Activated naive CD4-positive, alpha-beta T cell treated with anti-CD3 and anti-CD28 coated beads for 36 hours (primary cell): ENCODE measurements at regions not wholly inside any gene's neighbourhood (a gene's known extent, or its start where the extent isn't known, plus 50 kb on each side); places are given as distances from the start of the nearest gene placed in this dataset.
"Not testable (repeated sequence)": the region's sequence is repeated elsewhere in the genome, so short reads cannot be mapped to it uniquely, and the experiment has no call there.

Source experiments
- CTCF ChIA-PET: fragments of 350-600 bp; sonication (Branson Sonifier 250); formaldehyde crosslinking; loops from one replicate; lab custom pipeline; 2021; ENCODE audit warnings: antibody characterized with exemption; lab: Charles Lee
- DNase-seq: peaks from one replicate; pipeline ENCODE4 v3.0.0-alpha.2; 2020
- H3K27ac Mint-ChIP-seq: one replicate; pipeline ENCODE4 v1.8.0; 2021; ENCODE audit warnings: mild to moderate bottlenecking, mixed read lengths
- H3K27me3 Mint-ChIP-seq: one replicate; pipeline ENCODE4 v1.8.0; 2021; ENCODE audit warnings: low read depth, mixed read lengths
- H3K36me3 Mint-ChIP-seq: one replicate; pipeline ENCODE4 v1.8.0; 2021; ENCODE audit warnings: low read depth, mixed read lengths
- H3K4me1 Mint-ChIP-seq: one replicate; pipeline ENCODE4 v1.8.0; 2021; ENCODE audit warnings: low read depth, mixed read lengths
- H3K4me3 Mint-ChIP-seq: one replicate; pipeline ENCODE4 v1.8.0; 2021; ENCODE audit warnings: mild to moderate bottlenecking, moderate library complexity, mixed read lengths
- H3K9me3 Mint-ChIP-seq: one replicate; pipeline ENCODE4 v1.8.0; 2021; ENCODE audit warnings: mixed read lengths
- intact Hi-C: fragments of 100-400 bp; cut with micrococcal nuclease; formaldehyde crosslinking; loops from one replicate; pipeline ENCODE4 v1.15.1; 2023

DNA sequence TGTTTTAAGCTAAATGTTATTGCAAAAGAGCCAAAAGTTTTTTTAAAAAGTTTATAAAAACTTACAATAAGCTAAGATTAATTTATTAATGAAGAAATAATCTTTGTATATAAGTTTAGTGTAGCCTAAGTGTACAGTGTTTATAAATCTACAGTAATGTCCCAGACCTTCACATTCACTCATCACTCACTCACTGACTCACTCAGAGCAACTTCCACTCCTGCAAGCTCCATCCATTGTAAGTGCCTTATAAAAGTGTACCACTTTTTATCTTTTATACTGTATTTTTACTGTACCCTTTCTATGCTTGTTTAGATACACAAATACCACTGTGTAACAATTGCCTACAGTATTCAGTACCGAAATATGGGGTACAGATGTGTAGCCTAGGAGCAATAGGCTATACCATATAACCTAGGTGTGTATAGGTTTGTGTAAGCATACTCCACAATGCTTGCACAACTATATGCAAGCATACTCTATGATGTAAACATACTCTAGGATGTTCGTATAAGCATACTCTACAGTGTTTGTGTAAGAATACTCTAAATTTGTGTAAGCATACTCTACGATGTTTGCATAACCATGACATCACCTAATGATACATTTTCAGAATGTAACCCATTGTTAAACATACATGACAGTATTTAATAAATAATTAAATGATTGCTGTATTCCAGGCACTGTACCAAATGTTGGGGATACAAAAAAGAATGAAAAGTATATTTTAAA, 953.0 kb downstream of the KCNA4 start:
- CTCF ChIA-PET = no interaction called here
- Mint-ChIP-seq H3K4me3 (no peak overlapping the region), H3K27me3 (no peaks in the 10 kb centered on the region), H3K36me3 (no peaks in the 10 kb centered on the region), H3K27ac (no peak overlapping the region), H3K4me1 (no peaks in the 10 kb centered on the region), H3K9me3 (peaks cover 11% of the 10 kb centered on the region)
- intact Hi-C loops = no loop called here
- DNase-seq = no peak

- no peak for DNase-seq
- CTCF ChIA-PET = no interaction called here
- H3K4me1 Mint-ChIP-seq = no peaks in the 10 kb centered on the region
- intact Hi-C loops = no loop called here
- no peak overlapping the region for H3K4me3 Mint-ChIP-seq
- H3K36me3 Mint-ChIP-seq = no peaks in the 10 kb centered on the region
- no peaks in the 10 kb centered on the region for H3K27me3 Mint-ChIP-seq
- H3K9me3 Mint-ChIP-seq = peaks cover 2% of the 10 kb centered on the region
- H3K27ac Mint-ChIP-seq = no peak overlapping the region
Measured at GRCh38 chr11:29061452-29061851, 953.3 kb downstream of the METTL15 start.

DNA sequence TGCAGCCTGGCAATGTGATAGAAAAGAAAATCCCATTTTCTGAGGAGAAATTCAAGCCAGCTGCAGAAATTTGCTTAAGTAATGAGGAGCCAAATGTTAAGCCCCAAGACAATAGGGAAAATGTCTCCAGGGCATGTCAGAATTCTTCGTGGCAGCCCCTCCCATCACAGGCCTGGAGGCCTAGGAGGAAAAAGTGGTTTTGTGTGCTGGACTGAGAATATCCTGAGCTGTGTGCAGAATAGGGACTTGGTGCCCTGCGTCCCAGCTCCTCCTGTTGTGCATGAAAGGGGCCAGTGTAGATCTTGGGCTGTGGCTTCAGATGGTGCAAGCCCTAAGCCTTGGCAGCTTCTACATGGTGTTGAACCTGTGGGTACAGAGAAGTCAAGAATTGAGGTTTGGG, 948.3 kb downstream of the METTL15 start:
- H3K27me3 Mint-ChIP-seq, intact Hi-C loops, H3K27ac Mint-ChIP-seq, H3K4me1 Mint-ChIP-seq, CTCF ChIA-PET, H3K4me3 Mint-ChIP-seq, H3K9me3 Mint-ChIP-seq, H3K36me3 Mint-ChIP-seq, DNase-seq: not testable (repeated sequence)

GRCh38 chr11:29051935-29052334, 943.7 kb downstream of the METTL15 start:
- intact Hi-C loops = no loop called here
- no peak overlapping the region for H3K27ac Mint-ChIP-seq
- CTCF ChIA-PET = no interaction called here
- H3K4me1 Mint-ChIP-seq = no peaks in the 10 kb centered on the region
- H3K9me3 Mint-ChIP-seq = peaks cover 17% of the 10 kb centered on the region
- peaks cover 1% of the 10 kb centered on the region for H3K36me3 Mint-ChIP-seq
- no peak for DNase-seq
- no peak overlapping the region for H3K4me3 Mint-ChIP-seq
- H3K27me3 Mint-ChIP-seq = no peaks in the 10 kb centered on the region

DNA sequence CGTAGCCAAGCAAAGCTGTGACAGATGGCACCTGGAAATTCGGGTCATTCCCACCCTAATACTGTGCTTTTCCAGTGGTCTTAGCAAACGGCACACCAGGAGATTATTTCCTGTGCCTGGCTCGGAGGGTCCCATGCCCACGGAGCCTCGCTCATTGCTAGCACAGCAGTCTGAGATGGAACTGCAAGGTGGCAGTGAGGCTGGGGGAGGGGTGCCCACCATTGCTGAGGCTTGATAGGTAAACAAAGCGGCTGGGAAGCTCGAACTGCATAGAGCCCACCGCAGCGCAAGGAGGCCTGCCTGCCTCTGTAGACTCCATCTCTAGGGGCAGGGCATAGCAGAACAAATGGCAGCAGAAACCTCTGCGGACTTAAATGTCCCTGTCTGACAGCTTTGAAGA, 942.8 kb downstream of the METTL15 start:
- intact Hi-C loops, H3K4me3 Mint-ChIP-seq, H3K4me1 Mint-ChIP-seq, CTCF ChIA-PET, DNase-seq, H3K27me3 Mint-ChIP-seq, H3K36me3 Mint-ChIP-seq, H3K27ac Mint-ChIP-seq: not testable (repeated sequence)
- H3K9me3 Mint-ChIP-seq = peaks cover 15% of the 10 kb centered on the region

DNA sequence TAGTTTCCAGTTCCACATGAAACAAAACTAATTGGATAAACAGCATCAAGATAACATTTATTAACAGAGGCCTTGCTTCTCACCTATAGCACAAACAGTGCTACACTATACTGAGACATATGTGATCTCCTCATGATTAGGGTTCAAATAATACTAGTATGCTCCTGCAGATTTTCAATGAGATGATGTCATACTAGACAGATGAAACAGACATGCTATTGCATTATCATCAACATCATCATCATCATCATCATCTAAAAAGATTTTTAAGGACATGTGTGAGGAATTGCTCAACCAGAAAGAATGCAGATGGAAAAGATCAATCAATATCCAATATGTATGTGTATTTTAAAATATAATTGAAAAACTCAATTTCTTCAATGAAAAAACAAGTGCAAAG, 932.3 kb downstream of the METTL15 start:
- Mint-ChIP-seq H3K4me1 (no peaks in the 10 kb centered on the region), H3K36me3 (no peaks in the 10 kb centered on the region), H3K27me3 (no peaks in the 10 kb centered on the region), H3K4me3 (no peak overlapping the region), H3K27ac (no peak overlapping the region), H3K9me3 (peaks cover 9% of the 10 kb centered on the region)
- CTCF ChIA-PET = no interaction called here
- intact Hi-C loops = no loop called here
- DNase-seq = no peak

- no peak for DNase-seq
- intact Hi-C loops = no loop called here
- H3K36me3 Mint-ChIP-seq = no peaks in the 10 kb centered on the region
- CTCF ChIA-PET = no interaction called here
- H3K27me3 Mint-ChIP-seq = no peaks in the 10 kb centered on the region
- H3K27ac Mint-ChIP-seq = no peak overlapping the region
- no peak overlapping the region for H3K4me3 Mint-ChIP-seq
- H3K4me1 Mint-ChIP-seq = no peaks in the 10 kb centered on the region
- peaks cover 19% of the 10 kb centered on the region for H3K9me3 Mint-ChIP-seq
Measured at GRCh38 chr11:29032384-29033149, 924.4 kb downstream of the METTL15 start.

- intact Hi-C loops = no loop called here
- Mint-ChIP-seq H3K36me3 (no peaks in the 10 kb centered on the region), H3K27ac (no peak overlapping the region), H3K27me3 (no peaks in the 10 kb centered on the region), H3K4me1 (no peaks in the 10 kb centered on the region), H3K4me3 (no peak overlapping the region), H3K9me3 (peaks cover 18% of the 10 kb centered on the region)
- DNase-seq = no peak
- CTCF ChIA-PET = no interaction called here
Measured at GRCh38 chr11:29029452-29029851, 921.3 kb downstream of the METTL15 start.

DNA sequence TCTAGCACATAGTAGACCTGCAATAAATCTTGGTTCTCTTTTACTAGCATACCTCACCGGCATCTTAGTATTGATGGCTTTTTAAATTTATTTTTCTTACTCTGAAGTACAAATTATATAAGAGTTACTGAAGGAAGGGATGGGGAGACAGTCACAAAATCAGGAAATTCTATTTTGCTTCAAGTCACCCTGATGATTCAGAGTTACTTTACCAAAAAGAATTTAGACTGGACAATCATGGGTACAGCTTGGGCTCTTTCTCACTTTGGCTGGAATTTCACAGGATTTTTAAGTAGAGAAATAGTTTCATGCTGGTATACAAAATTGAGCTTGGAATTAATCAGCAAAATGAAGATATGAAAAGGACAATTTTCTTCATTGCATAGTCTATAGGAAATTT, 919.2 kb downstream of the METTL15 start:
- DNase-seq = no peak
- intact Hi-C loops = no loop called here
- H3K4me3 Mint-ChIP-seq = no peak overlapping the region
- H3K27ac Mint-ChIP-seq = no peak overlapping the region
- no peaks in the 10 kb centered on the region for H3K36me3 Mint-ChIP-seq
- H3K27me3 Mint-ChIP-seq = no peaks in the 10 kb centered on the region
- H3K4me1 Mint-ChIP-seq = no peaks in the 10 kb centered on the region
- CTCF ChIA-PET = no interaction called here
- peaks cover 18% of the 10 kb centered on the region for H3K9me3 Mint-ChIP-seq

- Mint-ChIP-seq H3K4me1 (no peaks in the 10 kb centered on the region), H3K4me3 (no peak overlapping the region), H3K27me3 (no peaks in the 10 kb centered on the region), H3K9me3 (peaks cover 19% of the 10 kb centered on the region), H3K36me3 (no peaks in the 10 kb centered on the region), H3K27ac (no peak overlapping the region)
- intact Hi-C loops = no loop called here
- CTCF ChIA-PET = no interaction called here
- DNase-seq = no peak
Measured at GRCh38 chr11:29026286-29026685, 918.1 kb downstream of the METTL15 start.

DNA sequence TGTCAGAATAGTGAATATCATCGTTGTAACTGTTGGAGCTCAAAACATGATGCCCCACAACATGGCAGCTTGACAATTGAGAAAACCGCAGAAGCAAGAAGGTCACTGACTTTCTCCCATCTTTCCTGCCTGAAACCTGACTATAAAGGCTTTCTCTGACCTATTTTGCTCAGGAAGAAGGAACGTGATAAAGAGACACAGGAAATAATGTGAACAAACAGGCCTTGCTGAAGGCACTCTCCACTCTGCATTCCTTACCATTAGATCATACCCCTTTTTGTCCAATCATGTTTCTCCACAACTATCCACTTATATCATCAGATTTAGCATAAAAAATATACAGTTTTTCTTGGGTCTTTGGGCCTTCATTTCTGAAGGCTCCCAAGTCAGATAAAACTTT, 916.8 kb downstream of the METTL15 start:
- H3K9me3 Mint-ChIP-seq = peaks cover 18% of the 10 kb centered on the region
- DNase-seq = no peak
- H3K4me3 Mint-ChIP-seq = no peak overlapping the region
- H3K4me1 Mint-ChIP-seq = no peaks in the 10 kb centered on the region
- H3K36me3 Mint-ChIP-seq = no peaks in the 10 kb centered on the region
- CTCF ChIA-PET = interaction anchor here (0.6 kb wide), 1 partner anchor 527 kb away, joined by 3 read pairs; no protein-coding TSS in a partner anchor
- intact Hi-C loops = no loop called here
- no peak overlapping the region for H3K27ac Mint-ChIP-seq
- no peaks in the 10 kb centered on the region for H3K27me3 Mint-ChIP-seq

- H3K4me1 Mint-ChIP-seq = no peaks in the 10 kb centered on the region
- no peaks in the 10 kb centered on the region for H3K27me3 Mint-ChIP-seq
- peaks cover 17% of the 10 kb centered on the region for H3K9me3 Mint-ChIP-seq
- no peaks in the 10 kb centered on the region for H3K36me3 Mint-ChIP-seq
- no peak overlapping the region for H3K4me3 Mint-ChIP-seq
- intact Hi-C loops = no loop called here
- no peak overlapping the region for H3K27ac Mint-ChIP-seq
- DNase-seq = no peak
- CTCF ChIA-PET = no interaction called here
Measured at GRCh38 chr11:29024386-29024785, 916.2 kb downstream of the METTL15 start.

DNA sequence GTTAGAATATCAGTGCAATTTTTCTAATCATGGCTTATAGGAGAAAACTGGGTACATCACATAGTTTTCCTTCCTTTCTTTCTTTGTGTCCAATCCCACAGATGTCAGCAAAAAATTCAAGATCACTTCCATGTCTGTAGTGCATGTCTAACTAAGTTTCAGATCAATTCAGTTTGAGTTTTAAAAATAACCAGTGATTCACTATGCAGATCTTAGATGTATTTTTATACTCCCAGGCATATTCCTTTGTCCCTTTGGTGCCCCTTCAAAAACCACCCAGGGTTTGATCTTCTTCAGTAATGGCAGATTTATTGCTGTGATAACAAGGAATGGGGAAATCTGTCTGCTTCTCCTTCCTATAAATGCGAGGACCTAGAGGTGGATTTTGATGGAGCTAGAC, 915.6 kb downstream of the METTL15 start:
- no peaks in the 10 kb centered on the region for H3K4me1 Mint-ChIP-seq
- CTCF ChIA-PET = no interaction called here
- H3K36me3 Mint-ChIP-seq = no peaks in the 10 kb centered on the region
- no peak overlapping the region for H3K4me3 Mint-ChIP-seq
- peaks cover 12% of the 10 kb centered on the region for H3K9me3 Mint-ChIP-seq
- H3K27ac Mint-ChIP-seq = no peak overlapping the region
- DNase-seq = no peak
- H3K27me3 Mint-ChIP-seq = no peaks in the 10 kb centered on the region
- intact Hi-C loops = no loop called here
